Fibroblast of pulmonary artery (primary cell): ENCODE measurements at regions not wholly inside any gene's neighbourhood (a gene's known extent, or its start where the extent isn't known, plus 50 kb on each side); places are given as distances from the start of the nearest gene placed in this dataset.

Experiments used
- DNase-seq: peaks from one replicate; pipeline ENCODE4 v3.0.0-alpha.2; 2010; ENCODE audit warnings: low read depth
- H3K4me3 ChIP-seq: replicated peaks from 2 replicates; pipeline ENCODE4 v1.5.1; 2011; ENCODE audit warnings: low read depth, mild to moderate bottlenecking, control low read depth, low read length, moderate library complexity
- TF ChIP-seq, protein P1 (sequence below): IDR thresholded peaks from 2 replicates; pipeline ENCODE4 v1.5.1; 2011; ENCODE audit warnings: mild to moderate bottlenecking, control low read depth, low read length, inconsistent platforms; ENCODE audit errors: missing control alignments

DNA sequence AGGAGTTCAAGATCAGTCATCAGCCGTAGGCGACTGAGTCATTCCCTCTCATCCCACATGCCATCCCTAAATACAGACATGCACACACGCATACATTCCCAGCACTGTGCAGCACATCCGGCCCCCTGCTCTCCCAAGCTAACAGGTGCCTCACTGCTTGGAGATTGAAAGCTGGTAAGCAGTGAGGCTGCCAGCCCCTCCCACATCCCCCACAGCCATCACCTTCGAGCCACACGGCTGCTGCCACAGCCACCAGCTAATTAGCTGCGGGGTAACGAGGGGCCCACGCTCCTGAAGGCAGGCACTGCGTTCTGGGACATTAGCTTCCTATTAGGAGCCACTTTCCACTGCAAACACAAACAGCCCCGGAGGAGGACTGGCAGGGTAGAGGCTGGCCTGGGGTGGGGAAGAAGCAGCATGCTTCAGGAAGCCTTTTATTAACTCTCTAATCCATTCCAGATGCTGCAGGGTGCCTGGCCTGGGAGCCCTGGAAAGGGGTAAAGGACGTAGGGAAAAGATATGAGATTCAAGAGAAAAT is 179.6 kb downstream of the CCT6B start:
- DNase-seq, result no peak
- TF ChIP-seq, protein P1, sequence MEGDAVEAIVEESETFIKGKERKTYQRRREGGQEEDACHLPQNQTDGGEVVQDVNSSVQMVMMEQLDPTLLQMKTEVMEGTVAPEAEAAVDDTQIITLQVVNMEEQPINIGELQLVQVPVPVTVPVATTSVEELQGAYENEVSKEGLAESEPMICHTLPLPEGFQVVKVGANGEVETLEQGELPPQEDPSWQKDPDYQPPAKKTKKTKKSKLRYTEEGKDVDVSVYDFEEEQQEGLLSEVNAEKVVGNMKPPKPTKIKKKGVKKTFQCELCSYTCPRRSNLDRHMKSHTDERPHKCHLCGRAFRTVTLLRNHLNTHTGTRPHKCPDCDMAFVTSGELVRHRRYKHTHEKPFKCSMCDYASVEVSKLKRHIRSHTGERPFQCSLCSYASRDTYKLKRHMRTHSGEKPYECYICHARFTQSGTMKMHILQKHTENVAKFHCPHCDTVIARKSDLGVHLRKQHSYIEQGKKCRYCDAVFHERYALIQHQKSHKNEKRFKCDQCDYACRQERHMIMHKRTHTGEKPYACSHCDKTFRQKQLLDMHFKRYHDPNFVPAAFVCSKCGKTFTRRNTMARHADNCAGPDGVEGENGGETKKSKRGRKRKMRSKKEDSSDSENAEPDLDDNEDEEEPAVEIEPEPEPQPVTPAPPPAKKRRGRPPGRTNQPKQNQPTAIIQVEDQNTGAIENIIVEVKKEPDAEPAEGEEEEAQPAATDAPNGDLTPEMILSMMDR, result no peak
- no peak overlapping the region for H3K4me3 ChIP-seq

GRCh38 chr17:34781071-34781470 is 180.2 kb downstream of the CCT6B start:
- TF ChIP-seq, protein P1, result no peak
- DNase-seq, result no peak
- no peak overlapping the region for H3K4me3 ChIP-seq

DNA sequence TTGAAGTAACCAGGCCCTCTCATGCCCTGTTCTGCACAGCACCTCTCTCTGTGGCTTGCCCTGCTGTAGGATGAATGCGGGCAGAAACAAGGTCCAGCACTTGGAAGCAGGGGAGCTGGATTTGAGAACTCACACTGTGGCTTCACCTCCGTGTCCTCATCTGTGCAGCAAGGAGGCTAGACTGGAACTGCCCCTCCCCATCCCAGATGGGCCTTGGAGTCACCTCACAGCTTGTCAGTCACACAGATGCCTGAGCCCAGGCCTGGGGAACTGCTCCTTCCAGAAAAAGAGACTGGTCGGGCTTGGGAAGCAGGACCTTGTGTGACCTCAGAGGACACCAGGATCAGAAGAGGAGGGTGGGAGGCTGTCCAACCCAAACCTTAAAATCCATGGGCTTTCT is 180.8 kb downstream of the CCT6B start:
- H3K4me3 ChIP-seq, result no peak overlapping the region
- TF ChIP-seq, protein P1, result no peak
- no peak for DNase-seq

DNA sequence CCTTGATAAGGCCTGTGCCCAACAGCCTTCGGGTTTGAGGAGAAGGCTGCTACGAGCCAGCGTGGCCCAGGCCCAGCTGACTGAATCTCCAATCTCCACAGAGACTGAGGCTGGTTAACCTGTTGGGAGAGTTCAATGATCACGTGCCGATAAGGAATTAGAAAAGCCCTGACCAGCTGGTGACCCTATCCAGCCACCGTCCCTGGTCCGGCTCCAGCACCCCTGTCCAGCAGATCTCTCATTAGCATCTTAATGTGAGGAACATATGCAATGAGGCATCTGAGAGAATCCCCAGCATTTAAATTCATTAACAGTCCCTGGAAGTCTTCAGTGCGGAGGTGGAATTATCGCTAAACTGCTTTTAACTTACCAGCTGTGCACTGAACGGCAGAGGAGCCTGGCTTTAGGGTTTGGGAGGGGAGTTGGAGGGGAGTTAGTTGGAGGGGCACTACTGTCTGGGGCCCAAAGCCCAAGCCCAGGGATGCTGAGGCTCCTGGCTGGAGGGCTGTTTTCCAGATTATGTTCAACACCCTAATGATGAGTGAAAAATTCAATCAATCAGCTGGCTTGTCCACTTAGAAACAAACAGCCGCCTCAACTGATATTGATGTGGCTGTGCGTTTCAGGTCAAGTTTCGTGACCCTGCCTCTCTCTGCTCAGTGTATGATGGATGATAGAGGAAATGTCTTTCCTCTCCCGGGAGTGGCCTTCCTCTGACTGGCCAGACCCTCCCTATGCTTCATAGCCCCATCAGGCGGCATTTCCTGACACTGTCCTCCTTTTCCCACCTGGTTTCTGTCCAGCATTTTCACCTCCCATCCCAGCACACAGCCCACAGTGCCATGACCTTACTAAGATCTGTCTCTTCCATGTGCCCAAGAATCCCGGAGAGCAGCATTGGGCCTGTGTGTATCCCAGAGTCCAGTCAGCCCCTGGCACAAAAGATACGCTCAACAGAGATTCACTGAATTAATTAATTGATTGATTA is 184.5 kb downstream of the CCT6B start:
- TF ChIP-seq, protein P1, result no peak
- H3K4me3 ChIP-seq, result no peak overlapping the region
- no peak for DNase-seq

- TF ChIP-seq, protein P1, result no peak
- H3K4me3 ChIP-seq, result no peak overlapping the region
Measured at GRCh38 chr17:34773036-34773435, 188.2 kb downstream of the CCT6B start.

DNA sequence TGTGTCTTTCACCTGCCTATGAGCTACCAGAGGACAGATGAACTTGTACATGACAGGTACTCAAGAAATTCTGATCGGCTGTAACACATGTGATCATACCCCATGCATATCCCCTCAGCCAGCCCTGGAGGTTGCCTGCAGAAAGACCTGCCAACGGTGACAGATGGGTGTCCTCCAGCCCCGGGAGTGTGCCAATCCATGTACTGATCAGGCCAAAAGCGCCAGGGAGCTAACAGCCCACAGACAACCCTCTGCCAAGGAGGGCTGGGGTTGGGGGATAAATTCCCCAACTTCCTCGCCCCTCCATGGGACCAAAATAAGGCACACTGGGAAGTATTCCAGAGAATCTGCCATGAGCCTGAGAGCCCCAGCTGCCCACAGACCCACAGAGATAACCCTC is 189.4 kb downstream of the CCT6B start:
- no peak overlapping the region for H3K4me3 ChIP-seq
- no peak for DNase-seq
- TF ChIP-seq, protein P1, result no peak

More at GRCh38 chr17:34773036-34773435, 188.2 kb downstream of the CCT6B start:
- DNase-seq, result no peak
